Gastroesophageal sphincter (tissue), 3 donors: ENCODE measurements at regions not wholly inside any gene's neighbourhood (a gene's known extent, or its start where the extent isn't known, plus 50 kb on each side); places are given as distances from the start of the nearest gene placed in this dataset.
"Not testable (repeated sequence)": the region's sequence is repeated elsewhere in the genome, so short reads cannot be mapped to it uniquely, and the experiment has no call there.

ENCODE experiments used
- EP300 ChIP-seq: sonication (generic); formaldehyde crosslinking; IDR thresholded peaks from one replicate; pipeline ENCODE4 v1.6.1; 2017; ENCODE audit warnings: antibody characterized with exemption, mild to moderate bottlenecking
- POLR2A ChIP-seq, 2 donors: fragments of 450-650 bp; IDR thresholded peaks; one replicate each; pipeline ENCODE4 v1.6.1; 2017; ENCODE audit warnings: antibody characterized with exemption in 2 of 2, mild to moderate bottlenecking in 2 of 2, moderate library complexity in 1 of 2
- TF ChIP-seq, protein P1 (sequence below), 4 experiments: fragments of 200-600 bp in 2 of 4; fragments of 450-650 bp in 2 of 4; sonication (generic) in 1 of 4; IDR thresholded peaks; one replicate each; pipeline ENCODE4 v1.5.1; 2017 to 2019; ENCODE audit warnings: antibody characterized with exemption in 4 of 4, mild to moderate bottlenecking in 2 of 4, moderate library complexity in 2 of 4

- TF ChIP-seq, protein P1, sequence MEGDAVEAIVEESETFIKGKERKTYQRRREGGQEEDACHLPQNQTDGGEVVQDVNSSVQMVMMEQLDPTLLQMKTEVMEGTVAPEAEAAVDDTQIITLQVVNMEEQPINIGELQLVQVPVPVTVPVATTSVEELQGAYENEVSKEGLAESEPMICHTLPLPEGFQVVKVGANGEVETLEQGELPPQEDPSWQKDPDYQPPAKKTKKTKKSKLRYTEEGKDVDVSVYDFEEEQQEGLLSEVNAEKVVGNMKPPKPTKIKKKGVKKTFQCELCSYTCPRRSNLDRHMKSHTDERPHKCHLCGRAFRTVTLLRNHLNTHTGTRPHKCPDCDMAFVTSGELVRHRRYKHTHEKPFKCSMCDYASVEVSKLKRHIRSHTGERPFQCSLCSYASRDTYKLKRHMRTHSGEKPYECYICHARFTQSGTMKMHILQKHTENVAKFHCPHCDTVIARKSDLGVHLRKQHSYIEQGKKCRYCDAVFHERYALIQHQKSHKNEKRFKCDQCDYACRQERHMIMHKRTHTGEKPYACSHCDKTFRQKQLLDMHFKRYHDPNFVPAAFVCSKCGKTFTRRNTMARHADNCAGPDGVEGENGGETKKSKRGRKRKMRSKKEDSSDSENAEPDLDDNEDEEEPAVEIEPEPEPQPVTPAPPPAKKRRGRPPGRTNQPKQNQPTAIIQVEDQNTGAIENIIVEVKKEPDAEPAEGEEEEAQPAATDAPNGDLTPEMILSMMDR (IDR thresholded peaks at IDR 0.05), result not testable (repeated sequence)
- not testable (repeated sequence) for TF ChIP-seq POLR2A (IDR thresholded peaks at IDR 0.05); EP300
Observed at GRCh38 chr2:16970948-16971347, 305.3 kb upstream of the CYRIA start.
